ENCODE measurements at regions not wholly inside any gene's neighbourhood (a gene's known extent, or its start where the extent isn't known, plus 50 kb on each side); places are given as distances from the start of the nearest gene placed in this dataset.

DNA sequence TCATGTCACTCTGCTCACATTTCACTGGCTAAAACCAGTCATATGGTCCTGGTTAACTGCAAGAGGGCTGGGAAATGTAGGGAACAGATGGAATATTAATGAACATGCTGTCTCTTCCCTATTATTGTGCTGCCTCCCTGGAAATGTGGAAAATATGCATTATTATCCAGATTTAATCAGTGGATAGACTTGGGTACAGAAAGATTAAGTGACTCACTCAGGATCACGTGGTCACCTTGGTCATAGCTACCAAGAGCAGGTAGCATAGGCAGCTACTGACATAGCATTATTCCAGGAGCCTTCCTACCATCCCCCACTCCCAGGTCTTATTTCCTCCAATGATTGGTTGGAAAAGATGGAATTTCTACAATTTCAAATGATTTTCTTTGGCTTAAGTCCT lies 141.1 kb downstream of the HRH4 start:
- ATAC-seq: no peak
- intact Hi-C loops (cut with micrococcal nuclease; ENCODE audit: unreplicated experiment) (loop anchor here (5.0 kb wide), 1 partner anchor 291 kb away; no protein-coding TSS in a partner anchor), in situ Hi-C loops (cut with HindIII; ENCODE audit: low pct_unique_long_range_greater_than_20kb, low sequenced_read_pairs) (no loop called here)
- BruUV-seq (replicated peaks): no TSS peak
- ChIA-PET CTCF (no interaction called here), POLR2A (no interaction called here)
- DNase-seq (ENCODE audit: low read depth, low spot score): no peak
- no peaks in the 10 kb centered on the region for H3K4me1 ChIP-seq (ENCODE audit: control insufficient read depth, insufficient read depth, low read length)
- no peak overlapping the region for H3K27ac ChIP-seq (ENCODE audit: low read length)
- no peaks in the 10 kb centered on the region for H3K9me3 ChIP-seq (ENCODE audit: control insufficient read depth, insufficient read depth, low read depth, low read length)
- no peaks in the 10 kb centered on the region for H3K36me3 ChIP-seq (ENCODE audit: control insufficient read depth, insufficient read depth, low read length)
- H3K27me3 ChIP-seq (ENCODE audit: control insufficient read depth, insufficient read depth, low read length): peaks cover 7% of the 10 kb centered on the region; the same call in 1 of the 2 replicates
- TF ChIP-seq SIN3A (IDR thresholded peaks at IDR 0.05; ENCODE audit: borderline replicate concordance, insufficient read depth, low read depth, low read length) (no peak), TCF7L2 (IDR thresholded peaks at IDR 0.05; ENCODE audit: low read depth, low read length) (no peak), POLR2AphosphoS5 (IDR thresholded peaks at IDR 0.05; ENCODE audit: low read depth, low read length) (no peak)
- TF ChIP-seq, protein P1, sequence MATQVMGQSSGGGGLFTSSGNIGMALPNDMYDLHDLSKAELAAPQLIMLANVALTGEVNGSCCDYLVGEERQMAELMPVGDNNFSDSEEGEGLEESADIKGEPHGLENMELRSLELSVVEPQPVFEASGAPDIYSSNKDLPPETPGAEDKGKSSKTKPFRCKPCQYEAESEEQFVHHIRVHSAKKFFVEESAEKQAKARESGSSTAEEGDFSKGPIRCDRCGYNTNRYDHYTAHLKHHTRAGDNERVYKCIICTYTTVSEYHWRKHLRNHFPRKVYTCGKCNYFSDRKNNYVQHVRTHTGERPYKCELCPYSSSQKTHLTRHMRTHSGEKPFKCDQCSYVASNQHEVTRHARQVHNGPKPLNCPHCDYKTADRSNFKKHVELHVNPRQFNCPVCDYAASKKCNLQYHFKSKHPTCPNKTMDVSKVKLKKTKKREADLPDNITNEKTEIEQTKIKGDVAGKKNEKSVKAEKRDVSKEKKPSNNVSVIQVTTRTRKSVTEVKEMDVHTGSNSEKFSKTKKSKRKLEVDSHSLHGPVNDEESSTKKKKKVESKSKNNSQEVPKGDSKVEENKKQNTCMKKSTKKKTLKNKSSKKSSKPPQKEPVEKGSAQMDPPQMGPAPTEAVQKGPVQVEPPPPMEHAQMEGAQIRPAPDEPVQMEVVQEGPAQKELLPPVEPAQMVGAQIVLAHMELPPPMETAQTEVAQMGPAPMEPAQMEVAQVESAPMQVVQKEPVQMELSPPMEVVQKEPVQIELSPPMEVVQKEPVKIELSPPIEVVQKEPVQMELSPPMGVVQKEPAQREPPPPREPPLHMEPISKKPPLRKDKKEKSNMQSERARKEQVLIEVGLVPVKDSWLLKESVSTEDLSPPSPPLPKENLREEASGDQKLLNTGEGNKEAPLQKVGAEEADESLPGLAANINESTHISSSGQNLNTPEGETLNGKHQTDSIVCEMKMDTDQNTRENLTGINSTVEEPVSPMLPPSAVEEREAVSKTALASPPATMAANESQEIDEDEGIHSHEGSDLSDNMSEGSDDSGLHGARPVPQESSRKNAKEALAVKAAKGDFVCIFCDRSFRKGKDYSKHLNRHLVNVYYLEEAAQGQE (IDR thresholded peaks at IDR 0.05; ENCODE audit: insufficient read depth in 1 of 2, low read depth in 2 of 2, low read length in 1 of 2): no peak
- TF ChIP-seq, protein P2, sequence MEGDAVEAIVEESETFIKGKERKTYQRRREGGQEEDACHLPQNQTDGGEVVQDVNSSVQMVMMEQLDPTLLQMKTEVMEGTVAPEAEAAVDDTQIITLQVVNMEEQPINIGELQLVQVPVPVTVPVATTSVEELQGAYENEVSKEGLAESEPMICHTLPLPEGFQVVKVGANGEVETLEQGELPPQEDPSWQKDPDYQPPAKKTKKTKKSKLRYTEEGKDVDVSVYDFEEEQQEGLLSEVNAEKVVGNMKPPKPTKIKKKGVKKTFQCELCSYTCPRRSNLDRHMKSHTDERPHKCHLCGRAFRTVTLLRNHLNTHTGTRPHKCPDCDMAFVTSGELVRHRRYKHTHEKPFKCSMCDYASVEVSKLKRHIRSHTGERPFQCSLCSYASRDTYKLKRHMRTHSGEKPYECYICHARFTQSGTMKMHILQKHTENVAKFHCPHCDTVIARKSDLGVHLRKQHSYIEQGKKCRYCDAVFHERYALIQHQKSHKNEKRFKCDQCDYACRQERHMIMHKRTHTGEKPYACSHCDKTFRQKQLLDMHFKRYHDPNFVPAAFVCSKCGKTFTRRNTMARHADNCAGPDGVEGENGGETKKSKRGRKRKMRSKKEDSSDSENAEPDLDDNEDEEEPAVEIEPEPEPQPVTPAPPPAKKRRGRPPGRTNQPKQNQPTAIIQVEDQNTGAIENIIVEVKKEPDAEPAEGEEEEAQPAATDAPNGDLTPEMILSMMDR (IDR thresholded peaks at IDR 0.05): no peak
- H3K4me3 ChIP-seq (ENCODE audit: low read depth in 2 of 2, low read length in 2 of 2): no peak overlapping the region

DNA sequence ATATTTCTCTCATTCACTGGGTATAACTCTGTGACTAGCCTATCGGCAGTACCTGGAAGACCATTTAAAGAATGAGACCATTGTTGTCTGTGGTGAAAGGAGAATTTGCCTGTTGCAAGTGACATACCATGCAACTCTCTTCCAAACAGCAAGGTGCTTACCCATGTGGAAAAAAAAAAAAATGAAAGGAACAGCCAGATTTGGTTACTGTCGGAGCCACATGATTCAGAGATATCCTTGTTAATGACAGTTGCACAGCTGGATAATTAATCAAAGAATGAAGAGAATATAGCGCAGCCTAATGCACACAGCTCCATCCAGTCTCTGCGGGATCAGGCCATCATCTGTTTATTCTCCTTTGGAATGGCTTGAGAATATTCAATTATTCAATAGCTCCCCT lies 141.8 kb downstream of the HRH4 start:
- intact Hi-C loops (cut with micrococcal nuclease; ENCODE audit: unreplicated experiment): loop anchor here (5.0 kb wide), 1 partner anchor 290 kb away; no protein-coding TSS in a partner anchor
- BruUV-seq (replicated peaks): no TSS peak
- no peak overlapping the region for H3K27ac ChIP-seq (ENCODE audit: low read length)

More for the DNA sequence above, 141.8 kb downstream of the HRH4 start:
- Histone ChIP-seq H3K27me3 (ENCODE audit: control insufficient read depth, insufficient read depth, low read length) (peaks cover 6% of the 10 kb centered on the region; the same call in 1 of the 2 replicates), H3K9me3 (ENCODE audit: control insufficient read depth, insufficient read depth, low read depth, low read length) (no peaks in the 10 kb centered on the region), H3K4me3 (ENCODE audit: low read depth in 2 of 2, low read length in 2 of 2) (no peak overlapping the region), H3K4me1 (ENCODE audit: control insufficient read depth, insufficient read depth, low read length) (no peaks in the 10 kb centered on the region), H3K36me3 (ENCODE audit: control insufficient read depth, insufficient read depth, low read length) (no peaks in the 10 kb centered on the region)
- TF ChIP-seq POLR2AphosphoS5 (IDR thresholded peaks at IDR 0.05; ENCODE audit: low read depth, low read length): no peak
- TF ChIP-seq SIN3A (IDR thresholded peaks at IDR 0.05; ENCODE audit: borderline replicate concordance, insufficient read depth, low read depth, low read length): no peak
- TF ChIP-seq, protein P1 (IDR thresholded peaks at IDR 0.05; ENCODE audit: insufficient read depth in 1 of 2, low read depth in 2 of 2, low read length in 1 of 2): no peak
- TF ChIP-seq TCF7L2 (IDR thresholded peaks at IDR 0.05; ENCODE audit: low read depth, low read length): no peak
- TF ChIP-seq, protein P2 (IDR thresholded peaks at IDR 0.05): no peak
- ChIA-PET POLR2A (interaction anchor here (0.5 kb wide), 1 partner anchor 204 kb away, joined by 3 read pairs; the partner anchor contains the start of gene OSBPL1A), CTCF (no interaction called here)
- no peak for DNase-seq (ENCODE audit: low read depth, low spot score)
- ATAC-seq: no peak
- in situ Hi-C loops (cut with HindIII; ENCODE audit: low pct_unique_long_range_greater_than_20kb, low sequenced_read_pairs): no loop called here
